HG03196 (cell line): ENCODE measurements at regions not wholly inside any gene's neighbourhood (a gene's known extent, or its start where the extent isn't known, plus 50 kb on each side); places are given as distances from the start of the nearest gene placed in this dataset.
"Not testable (repeated sequence)": the region's sequence is repeated elsewhere in the genome, so short reads cannot be mapped to it uniquely, and the experiment has no call there.

ENCODE experiments used
- ATAC-seq: cut with Tn5 transposase; IDR thresholded peaks from one replicate; pipeline ENCODE4 v1.9.1; 2021; ENCODE audit not compliant: unreplicated experiment

GRCh38 chr12:88366101-88366500 is 214.2 kb downstream of the KITLG start:
- no peak for ATAC-seq

DNA sequence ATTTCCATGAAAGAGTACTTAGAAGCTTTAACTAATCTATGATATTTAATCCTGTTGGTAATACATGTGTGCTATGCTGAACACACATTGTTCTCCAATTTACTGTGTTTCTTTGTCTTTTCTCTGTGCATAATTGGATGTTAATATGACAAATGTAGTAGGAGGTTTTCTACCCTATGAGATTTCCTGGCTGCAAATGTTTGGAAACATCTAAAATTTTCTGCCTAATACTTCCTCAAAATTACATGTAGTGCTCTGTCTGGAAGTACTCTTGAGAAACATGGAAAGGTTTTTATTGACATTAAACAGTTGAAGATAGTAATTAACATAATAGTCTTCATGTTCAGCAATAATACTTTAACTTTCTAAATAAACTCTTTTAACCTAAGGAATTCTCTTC is 213.0 kb downstream of the KITLG start:
- ATAC-seq, result no peak

DNA sequence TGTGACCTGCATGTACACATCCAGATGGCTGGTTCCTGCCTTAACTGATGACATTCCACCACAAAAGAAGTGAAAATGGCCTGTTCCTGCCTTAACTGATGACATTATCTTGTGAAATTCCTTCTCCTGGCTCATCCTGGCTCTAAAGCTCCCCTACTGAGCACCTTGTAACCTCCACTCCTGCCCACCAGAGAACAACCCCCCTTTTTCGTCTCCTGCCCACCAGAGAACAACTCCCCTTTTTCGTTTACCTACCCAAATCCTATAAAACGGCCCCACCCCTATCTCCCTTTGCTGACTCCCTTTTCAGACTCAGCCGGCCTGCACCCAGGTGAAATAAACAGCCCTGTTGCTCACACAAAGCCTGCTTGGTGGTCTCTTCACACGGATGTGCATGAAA is 212.2 kb downstream of the KITLG start:
- not testable (repeated sequence) for ATAC-seq

- ATAC-seq, result no peak
These were observed 208.7 kb downstream of the KITLG start for GRCh38 chr12:88371416-88372183.

- ATAC-seq, result no peak
These were observed 204.7 kb downstream of the KITLG start for GRCh38 chr12:88375306-88376305.

- ATAC-seq, result no peak
These were observed 202.3 kb downstream of the KITLG start for GRCh38 chr12:88377973-88378372.

DNA sequence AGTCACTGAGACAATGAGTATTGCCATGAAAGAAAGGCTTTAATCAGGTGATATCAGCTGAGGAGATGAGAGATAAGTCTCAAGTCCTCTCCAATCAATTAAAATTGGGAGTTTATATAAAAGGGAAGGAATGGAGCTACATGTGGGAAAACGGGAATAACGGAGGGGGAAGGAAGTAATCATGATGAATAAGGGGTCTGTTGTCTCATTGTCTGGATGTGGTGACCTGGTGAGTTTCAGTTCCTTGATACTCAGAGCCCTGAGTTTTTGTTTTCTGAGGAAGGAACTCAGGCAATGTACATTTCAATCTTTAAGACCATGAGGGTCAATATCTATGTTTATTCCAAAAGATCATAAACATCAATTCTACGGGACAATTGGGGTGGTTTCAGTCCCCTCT is 198.8 kb downstream of the KITLG start:
- ATAC-seq, result no peak

DNA sequence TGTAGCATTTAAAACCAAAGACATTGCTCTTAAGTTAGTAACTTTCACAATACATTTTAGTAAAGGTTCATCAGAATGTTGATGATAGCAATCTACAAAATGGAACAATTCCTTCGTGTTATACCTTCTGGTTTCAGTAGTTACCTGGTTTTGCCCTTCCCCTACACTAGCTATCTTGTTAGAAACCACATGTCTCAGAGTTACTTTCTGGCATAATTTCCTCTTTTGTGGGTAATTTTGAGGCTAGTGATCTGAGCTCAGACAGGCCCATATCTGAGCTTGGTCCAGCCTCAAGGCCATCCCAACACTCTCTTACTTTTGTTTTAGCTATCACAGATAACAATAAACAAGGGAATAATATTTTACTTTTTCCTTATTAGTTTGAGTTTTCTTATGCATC is 196.9 kb downstream of the KITLG start:
- no peak for ATAC-seq

DNA sequence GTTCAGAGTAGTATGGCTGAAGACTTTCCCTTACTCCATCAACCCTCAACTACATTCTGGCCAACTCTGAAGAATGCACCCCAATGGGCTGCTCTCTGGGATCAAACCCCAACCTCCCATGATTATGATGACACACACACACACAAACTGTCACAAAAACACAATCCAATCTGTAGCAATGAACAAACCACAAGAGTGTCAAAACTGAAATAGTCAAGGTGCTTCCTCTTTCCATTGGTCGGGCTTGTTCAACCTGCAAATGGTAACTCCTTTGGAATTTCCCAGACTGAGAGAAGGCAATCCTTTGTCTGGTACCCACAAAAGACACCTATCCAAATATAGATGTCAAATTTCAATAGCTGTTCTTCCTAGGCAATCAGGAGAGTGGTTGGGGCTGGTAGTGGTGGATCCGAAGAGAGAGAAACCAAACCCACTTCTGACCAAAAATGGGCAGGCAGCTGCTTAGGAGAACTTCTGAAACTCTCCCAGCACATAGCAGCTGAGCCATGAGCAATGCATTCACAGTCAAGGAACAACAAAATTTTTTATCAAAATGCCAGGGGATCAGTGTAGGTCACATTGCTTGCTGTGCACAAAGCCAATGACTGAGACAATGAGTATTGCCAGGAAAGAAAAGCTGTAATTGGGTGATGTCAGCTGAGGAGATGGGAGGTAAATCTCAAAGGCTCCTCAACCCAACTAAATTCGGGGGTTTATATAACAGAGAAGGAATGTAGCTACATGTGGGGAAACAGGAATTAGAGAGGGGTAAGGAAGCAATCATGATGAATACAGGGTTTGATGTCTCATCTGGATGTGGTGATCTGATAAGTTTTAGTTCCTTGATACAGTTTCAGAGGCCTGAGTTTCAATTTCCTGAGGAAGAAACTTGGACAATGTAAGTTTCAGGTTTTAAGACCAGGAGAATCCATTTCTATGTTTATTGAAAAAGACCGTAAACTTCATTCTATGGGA is 191.4 kb downstream of the KITLG start:
- ATAC-seq, result no peak

DNA sequence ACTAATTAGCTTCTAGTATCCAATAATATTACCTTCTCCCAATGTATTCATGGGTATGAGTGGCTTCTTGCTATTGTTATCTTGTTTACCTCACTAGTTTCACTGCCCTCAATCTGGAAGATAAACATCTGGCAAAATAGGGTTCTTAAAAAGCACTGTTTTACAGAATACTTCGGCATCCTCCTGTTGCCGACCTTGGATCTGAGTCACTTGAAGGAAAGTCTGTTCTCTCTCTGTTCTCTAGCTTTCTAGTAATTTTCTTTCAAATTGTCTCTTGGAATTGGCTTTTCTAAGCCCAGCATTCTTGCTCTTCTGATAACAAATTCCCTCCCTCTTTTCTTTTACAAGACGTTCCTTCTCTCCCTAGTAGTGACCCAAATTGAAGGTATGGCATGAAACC is 189.5 kb downstream of the KITLG start:
- ATAC-seq, result no peak

- no peak for ATAC-seq
These were observed 188.7 kb downstream of the KITLG start for GRCh38 chr12:88391556-88391955.

DNA sequence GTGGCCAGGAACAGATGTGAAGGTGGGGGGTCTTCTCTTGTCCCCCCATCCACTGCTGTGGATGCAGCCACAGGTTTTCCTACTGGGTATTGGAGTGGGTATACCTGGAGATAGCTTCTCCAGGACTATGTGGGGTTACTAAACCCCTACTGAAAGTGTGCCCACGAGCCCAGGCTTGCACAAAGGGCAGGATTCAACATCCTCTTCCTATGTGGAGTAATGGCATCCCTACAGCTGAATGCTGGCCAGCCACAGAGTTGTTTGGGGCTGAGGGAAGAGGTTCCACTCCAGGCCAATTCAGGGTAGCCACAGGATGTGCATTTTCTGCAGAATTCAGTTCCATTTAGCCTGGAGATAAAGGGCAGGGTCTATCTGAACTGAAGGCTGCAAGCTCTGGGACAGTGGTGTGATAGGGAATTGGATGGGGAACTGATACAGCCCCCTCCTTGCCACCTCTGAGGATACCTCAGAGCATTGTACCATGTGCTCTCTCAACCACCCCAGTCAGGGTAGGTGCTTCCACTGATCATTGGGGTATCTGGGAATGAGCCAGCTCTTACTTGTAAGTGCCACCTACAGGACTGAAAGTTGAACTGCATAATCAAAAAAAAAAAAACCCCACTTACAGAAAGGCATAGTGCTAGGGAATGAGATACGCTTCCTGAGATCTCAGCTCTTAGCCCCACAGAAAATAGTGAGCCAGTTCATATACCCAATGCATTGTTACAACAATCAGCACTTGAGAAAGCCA is 187.1 kb downstream of the KITLG start:
- ATAC-seq, result no peak

DNA sequence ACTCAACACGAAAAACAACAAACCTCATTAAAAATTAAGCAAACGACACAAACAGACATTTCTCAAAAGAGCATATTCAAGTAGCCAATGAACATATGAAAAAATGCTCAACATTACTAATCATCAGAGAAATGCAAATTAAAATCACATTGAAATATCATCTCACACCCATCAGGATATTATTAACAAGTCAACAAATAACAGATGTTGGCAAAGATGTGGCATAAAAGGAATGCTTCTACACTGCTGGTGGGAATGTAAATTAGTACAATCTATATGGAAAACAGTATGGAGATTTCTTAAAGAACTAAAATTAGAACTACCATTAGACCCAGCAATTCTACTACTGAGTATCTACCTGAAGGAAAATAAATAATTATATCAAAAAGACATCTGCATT is 182.2 kb downstream of the KITLG start:
- ATAC-seq, result no peak

GRCh38 chr12:88399811-88400210 is 180.5 kb downstream of the KITLG start:
- ATAC-seq, result no peak

DNA sequence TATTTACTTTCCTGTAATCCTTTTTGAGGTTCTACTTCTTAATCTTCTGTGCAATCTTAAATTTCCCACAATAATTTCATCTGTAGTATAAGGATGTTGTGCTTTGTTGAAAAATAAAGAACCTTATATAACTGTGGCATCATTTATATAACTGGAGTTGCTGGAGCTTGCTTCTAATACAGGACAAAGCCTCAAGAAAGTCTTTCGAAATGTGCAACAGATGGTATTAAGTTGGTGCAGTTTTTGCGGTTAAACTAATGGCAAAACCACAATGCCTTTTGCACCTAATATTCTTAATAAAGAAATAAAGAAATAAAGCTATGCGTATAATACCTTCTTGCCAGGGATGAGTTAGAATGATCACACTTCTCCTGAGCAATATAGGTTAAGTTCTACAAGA is 180.0 kb downstream of the KITLG start:
- ATAC-seq, result no peak

DNA sequence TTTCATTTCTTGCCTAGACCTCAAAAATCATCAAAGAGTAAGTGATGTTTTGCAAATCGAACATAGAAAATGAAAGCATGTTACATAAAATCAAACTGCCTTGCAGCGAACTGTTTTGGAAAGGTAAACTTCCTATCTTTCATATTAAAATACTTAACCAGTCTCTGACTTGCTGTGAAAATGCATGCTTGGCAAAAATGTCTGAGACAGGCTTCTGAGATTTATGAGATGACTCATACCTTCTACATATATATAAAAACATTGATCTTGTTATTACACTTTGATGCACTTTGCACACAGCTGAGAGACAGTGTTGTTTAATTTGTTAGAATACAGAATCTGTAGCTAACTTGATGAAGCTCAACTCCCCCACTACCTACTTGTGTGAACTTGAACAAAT is 179.1 kb downstream of the KITLG start:
- ATAC-seq, result no peak

GRCh38 chr12:88406905-88407304 is 173.4 kb downstream of the KITLG start:
- ATAC-seq, result no peak

DNA sequence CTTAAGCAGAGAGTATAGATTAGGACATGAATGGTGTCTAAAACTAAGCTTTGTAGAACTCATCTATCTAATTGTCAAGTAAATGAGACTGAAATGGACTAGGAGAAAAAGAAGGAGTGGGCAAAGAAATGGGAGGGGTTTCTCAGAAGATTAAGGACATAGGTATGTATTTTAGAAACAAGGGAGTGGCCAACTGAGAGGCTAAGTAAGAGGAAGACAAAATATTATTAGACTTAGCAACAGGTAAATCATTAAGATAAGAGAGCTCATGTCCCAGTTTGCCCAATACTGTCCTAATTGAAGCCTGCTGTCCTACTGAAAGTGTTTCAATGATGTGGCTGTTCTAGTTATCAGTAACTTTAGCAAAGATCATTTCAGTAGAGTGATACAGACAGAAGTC is 171.4 kb downstream of the KITLG start:
- no peak for ATAC-seq

DNA sequence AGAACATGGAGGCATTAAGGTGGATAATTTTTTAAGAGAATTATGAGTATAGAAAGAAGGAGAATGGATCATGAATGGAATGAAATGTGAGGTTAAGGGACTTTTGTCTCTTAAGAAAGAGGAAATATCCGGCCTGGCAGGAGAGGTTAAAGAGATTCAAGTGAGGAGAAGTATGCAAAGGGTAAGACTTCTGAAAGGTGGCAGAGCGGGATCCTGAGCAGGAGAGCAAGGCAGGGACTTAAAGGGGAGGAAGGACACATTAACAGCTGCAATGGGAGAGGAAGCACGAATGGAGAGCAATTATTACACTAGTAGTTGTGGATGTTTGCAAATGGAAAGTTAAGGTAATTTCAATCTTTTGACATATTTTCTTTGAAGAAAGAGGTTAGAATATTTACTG is 171.0 kb downstream of the KITLG start:
- ATAC-seq, result no peak

GRCh38 chr12:88411689-88412088 is 168.6 kb downstream of the KITLG start:
- ATAC-seq, result no peak
